GM19397 (cell line): ENCODE measurements at regions not wholly inside any gene's neighbourhood (a gene's known extent, or its start where the extent isn't known, plus 50 kb on each side); places are given as distances from the start of the nearest gene placed in this dataset.

Experiments used
- ATAC-seq: cut with Tn5 transposase; IDR thresholded peaks from one replicate; pipeline ENCODE4 v1.9.1; 2021; ENCODE audit warnings: mild to moderate bottlenecking, moderate library complexity; ENCODE audit not compliant: unreplicated experiment

DNA sequence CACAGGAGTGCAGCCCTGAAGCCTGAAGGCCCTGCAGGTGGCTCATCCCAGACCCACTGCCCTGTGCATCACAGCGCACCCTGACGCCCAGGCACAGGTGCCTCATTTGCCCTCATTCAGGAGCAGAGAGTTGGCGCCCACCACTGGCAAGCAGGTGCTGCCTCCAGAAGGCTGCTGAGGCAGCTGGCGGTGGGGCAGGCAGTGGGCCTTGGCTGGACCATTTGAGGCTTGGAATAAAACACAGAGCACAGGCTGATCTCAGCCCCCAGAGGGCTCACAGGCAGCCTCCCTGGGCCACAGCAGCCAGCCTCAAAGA is 1151.9 kb downstream of the BRD1 start:
- ATAC-seq = no peak

DNA sequence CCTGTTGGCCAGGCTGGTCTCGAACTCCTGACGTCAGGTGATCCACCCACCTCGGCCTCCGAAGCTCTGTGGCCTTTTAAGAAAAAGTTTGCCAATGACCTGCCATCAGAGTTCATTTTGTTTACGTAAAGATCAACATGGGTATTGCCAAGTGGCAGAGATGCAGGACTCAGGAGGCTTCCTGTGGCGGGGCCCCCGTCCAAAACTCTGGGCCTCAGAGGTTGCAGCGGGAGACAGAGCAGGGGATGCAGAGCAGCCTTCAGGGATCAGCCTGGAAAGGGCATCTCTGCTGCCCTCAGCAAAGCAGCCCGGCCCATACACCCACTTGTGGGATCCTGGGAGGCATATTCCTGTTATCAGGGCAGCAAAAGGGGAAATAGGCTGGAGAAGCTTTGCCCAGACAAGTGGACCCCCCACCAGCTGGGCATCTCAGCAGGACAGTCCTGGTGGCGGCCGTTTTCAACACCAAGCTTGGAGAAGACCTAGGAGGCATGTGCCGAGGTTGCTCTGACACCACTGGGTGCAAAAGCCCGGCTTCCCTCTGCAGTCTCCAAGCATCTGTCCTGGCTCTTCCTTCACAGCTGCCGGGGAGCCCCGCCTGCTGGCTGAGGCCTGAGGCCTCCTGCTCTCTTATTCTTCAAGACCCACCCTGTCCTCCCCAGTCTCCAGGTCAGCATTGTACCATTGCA is 1152.4 kb downstream of the BRD1 start:
- no peak for ATAC-seq

- ATAC-seq = no peak
Measured at GRCh38 chr22:48673806-48674500, 1153.7 kb downstream of the BRD1 start.

GRCh38 chr22:48672387-48672786 is 1155.3 kb downstream of the BRD1 start:
- ATAC-seq = no peak

DNA sequence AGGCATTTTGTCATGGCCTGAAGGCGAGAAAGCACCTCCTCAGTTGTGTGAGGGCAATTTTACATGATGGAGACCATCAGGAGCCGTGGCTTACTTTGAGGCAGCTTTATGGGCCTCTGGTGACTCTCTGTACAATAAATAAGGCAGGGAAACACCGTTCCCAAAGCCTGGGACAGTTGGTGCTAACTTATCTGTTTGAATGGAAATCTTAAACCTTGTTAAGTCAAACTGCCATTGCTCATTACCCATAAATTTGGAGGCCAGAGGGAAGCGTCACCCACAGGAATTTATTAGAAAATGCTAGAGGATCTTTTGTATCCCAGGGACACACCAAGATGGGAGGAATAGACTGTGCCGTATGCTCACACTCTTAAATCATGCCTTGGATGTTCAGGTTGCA is 1156.9 kb downstream of the BRD1 start:
- no peak for ATAC-seq

DNA sequence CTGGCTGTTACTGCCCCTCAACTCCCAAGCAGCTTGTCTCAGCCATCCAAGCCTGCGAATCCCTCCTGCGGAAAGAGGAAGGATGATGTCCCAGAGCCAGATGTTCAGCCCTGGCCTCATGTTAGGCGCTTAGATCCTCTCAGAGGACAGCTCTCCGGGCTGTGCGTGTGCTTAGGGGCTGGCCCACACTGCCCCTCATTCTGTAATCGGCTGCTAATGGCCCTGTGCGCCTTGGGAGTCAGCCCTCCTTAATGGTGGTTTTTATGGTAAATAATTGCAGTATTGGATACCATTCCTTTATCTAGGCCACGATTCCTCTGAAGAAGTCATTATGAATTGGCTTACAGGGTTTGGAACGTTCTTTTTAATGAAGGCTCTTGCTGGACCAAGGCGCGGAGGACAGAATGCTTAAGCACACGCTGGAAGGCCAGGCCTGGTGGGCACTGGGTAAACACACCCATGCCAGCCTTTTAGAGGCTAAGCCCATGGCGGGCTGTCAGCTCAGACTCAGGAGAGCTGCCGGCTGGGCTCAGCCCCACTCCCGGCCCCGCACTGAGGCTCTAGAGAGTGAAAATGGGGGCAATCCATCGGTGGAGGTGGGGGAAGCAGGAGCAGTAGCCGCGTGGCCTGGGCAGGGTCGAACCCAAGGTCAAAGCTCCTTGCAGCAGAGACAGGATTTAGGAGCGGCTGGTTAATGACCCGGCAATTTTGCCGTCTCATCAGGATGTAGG is 1157.5 kb downstream of the BRD1 start:
- ATAC-seq = no peak

DNA sequence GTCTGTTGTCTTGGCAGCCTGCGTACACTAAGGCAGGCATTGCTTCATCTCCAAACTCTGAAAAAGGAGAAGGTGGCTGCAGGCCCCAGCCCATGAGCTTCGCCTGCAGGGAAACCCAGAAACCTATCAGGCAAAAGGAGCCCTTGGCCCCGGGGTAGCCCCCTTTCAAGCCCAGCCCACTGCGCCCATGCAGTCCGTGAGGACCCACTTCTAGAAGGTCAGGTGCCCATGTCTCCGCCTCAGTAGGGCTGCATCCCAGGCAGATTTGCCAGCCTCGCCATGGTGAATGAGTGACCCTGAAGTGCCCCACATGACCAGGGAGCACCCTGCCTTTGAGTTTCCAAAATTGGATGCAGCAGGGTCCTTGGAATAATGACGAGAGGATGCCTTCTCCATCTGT is 1158.4 kb downstream of the BRD1 start:
- no peak for ATAC-seq

DNA sequence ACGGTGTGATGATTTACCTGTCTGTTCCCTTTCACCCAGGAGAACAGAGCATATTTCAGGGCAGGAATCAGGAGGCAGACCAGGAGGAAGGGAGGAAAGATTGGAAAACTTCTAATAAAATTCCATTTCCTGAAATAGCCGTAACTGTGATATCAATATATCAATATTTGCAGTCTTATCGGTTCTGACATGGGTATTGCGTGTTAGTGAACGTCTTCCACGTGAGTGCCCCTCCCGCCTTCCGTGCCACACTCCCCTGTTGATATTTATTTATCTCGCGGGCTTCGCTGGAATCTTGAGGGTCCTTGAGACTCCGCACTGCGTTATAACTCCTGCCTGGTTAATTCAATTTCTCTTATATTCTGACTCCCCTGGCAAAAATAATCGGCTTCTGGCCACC is 1160.4 kb downstream of the BRD1 start:
- no peak for ATAC-seq

DNA sequence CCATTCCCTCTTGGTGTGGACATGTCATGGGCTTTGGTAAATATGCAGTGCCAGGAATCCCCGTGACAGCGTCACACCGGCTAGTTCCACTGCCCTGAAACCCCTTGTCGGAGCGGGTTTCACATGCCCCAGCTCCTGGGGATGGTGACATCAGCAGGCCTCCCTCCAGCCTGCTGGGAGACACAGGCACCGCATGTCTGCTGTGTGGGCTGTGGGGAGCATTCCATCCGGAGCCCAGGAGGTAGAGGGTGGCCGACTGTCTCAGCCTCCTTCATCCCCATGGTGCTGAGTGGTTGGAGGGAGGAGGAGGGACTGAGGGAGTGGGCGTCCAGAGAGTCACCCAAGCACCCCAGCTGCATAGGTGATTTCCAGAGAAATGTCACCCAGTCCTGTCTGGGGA is 1161.1 kb downstream of the BRD1 start:
- no peak for ATAC-seq

DNA sequence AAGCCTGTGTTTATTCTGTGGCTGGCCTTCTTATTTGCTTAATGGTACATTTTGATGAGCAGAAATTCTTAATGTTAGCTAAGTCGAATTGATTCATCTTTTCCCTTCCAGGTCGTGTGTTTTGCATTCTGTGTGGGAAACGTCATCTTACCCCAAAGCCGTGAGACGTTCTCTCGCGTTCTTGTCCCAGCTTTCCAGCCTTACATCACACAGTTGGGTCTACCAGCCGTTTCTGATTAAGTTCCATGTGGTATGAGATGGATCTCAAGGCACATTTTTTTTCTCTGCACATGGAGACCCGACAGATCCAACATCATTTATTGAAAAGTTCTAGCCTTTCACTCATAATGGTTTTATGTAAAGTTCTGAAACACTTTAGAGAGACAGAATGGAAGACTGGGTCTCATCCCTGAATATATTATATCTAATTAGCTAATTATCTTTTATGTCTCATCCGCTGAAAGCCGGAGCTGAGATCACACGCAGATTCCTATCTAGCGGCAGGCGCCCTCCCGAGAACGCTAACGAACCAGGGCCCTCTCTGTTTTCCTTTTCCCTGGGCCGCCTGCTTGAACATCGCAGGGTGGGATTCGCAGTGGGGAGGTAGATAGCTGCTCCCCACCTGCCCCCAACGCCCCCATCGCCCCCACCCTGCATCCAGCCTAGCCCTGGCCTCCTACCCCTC is 1162.2 kb downstream of the BRD1 start:
- no peak for ATAC-seq

DNA sequence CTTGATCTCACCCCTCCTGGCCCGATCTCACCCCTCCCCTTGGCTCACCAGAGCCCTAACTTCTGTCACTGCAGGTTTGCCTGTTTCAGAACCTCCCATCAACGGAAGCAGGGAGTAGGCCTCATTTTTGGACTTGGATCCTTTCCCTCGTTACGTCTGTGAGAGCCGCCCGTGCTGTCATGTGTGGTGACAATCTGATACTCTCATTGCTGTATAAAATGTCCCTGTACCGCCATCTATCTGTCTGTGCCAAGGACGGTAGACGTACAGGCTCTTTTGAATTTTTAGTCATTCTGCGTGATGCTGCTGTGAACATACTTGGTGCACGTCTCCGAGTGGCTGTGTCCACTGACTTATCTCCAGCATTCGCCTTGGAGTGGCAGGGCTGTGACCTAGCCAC is 1163.1 kb downstream of the BRD1 start:
- ATAC-seq = no peak

DNA sequence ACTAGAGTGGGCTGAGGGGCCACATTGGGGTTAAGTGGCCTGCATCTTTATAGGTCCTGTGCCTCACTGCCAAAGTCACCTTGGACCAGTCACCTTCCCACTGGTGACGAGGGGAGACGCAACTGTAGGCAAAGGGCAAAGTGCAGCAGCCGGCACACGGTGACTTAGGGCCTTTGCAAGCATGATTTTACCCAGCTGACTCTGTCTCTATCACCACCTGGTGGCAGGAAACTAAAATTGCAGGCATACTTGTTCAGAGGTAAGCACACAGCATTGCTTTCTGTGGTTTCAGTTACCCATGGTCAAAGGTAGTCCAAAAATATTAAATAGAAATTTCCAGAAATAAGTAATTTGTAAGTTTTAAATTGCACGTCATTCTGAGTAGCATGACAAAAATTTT is 1164.4 kb downstream of the BRD1 start:
- ATAC-seq = no peak

DNA sequence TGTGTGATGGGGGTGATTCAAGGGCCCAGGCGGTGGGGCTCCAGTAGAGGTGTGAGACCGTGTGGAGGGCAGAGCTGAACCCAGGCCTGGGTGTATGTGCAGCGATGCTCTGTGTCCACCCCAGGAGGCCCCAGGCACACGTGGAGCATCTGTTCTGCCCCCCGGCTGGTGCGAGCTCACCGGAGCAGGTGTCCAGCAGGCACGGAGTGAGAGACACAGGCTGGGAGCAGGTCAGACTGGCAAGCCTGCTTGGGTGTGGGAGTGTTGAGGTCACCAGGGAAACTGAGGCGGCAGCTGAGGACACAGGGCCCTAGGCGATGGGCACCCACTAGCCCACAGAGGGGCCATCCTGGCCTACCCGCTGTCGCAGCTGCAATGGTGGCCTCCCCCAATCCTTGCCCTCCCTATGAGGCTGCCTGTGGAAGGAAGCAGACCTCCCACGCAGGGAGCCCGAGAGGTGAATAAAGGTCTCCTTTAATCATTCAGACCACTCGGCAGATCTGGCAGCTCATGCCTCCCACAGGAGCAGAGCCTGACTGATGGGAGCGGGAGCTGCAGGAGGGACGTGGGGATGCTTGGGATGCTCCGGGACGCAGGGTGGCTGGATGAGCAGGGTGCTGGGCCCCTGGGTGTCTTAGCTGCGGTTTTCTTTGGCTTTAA is 1165.1 kb downstream of the BRD1 start:
- no peak for ATAC-seq

DNA sequence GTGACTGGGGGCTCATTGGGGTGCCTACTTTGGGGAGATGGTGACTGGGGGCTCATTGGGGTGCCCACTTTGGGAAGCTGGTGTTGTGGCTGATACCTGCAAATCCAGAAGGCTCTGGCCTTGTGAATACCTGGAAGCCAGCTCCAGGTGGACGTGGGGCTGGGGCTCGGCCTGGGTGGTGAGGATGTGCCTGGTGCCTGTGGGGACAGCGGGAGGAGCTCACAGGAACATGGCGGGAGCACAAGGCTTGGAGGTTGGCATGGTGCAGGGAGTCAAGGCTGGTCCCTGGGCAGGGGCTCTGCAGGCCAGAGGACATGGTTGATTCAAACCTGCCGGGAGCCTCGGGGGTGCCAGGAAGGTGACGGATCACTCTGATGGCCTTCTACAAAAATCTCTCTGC is 1165.7 kb downstream of the BRD1 start:
- no peak for ATAC-seq

DNA sequence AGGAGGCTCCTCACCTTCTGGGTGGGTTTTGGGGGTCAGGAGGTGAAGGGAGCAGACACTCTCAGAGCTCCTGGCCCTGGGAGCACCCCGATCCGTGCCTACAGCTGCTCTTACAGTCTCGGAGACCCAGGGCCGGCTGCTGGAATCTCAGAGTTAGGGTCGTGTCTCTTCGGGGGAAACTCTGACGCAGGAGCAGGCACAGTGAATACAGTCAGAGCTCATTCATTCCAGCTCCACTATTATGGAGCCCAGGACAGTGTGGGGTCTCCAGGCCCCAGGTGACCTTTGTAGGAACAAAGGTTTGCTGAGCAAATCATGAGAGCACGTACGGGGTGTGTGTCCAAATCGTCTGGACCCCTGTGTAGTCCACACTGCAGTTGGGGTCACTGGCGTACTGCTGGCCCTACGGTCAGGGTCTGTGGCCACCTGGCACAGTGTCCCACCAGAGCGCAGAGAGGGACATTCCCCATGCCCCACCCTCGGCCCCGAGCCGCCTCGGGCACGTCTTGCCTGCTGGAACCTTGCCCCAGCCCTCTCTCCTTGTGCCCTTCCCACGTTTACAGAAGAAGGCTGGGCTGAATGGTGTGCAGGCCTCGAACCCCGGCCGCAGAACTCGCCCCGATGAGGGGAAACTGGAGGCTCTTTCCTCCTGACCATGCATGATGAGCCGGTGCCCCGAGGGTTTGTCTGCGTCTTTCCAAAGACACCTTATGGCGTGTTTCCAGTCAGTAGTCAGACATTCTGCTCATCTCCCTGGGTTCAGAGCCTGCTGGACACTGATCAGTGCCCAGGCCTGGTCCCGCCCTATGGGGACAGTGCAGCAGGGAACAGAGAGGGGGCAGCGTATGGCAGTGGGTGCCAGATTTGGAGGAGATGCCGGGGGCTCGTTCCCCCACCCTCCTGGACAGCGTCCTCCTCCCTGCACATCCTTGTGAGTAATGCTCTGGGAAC is 1166.6 kb downstream of the BRD1 start:
- ATAC-seq = no peak

- ATAC-seq = no peak
Measured at GRCh38 chr22:48660104-48660789, 1167.4 kb downstream of the BRD1 start.

DNA sequence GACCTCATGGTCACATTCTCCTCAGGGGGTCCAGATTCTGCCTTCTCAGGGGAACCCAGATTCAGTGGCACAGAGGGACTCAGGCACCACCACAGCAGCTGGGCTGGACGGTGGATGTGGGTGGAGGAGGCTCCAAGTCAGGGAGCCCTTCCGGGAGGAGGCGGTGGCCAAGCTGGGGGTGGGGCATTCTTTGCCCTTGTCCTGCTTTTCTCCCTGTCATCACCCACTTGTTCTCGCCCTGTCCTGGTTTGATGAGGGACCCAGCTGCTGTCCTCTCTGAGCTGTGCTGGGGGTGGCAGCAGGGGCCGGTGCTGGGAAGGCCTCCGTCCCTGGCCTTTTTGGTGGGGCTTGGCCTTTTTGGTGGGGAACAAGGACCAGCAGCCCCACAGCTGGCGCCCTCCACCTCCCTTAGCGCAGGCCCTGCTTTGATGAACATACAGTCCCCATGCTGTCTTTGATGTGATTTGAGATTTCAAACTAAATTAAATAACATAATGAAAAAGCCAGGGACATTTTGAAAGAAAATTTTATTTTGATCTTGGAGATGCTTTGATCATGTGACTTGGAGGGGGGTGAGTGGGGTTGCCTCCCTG is 1168.2 kb downstream of the BRD1 start:
- no peak for ATAC-seq

- ATAC-seq = no peak
Measured at GRCh38 chr22:48658871-48659270, 1168.8 kb downstream of the BRD1 start.

GRCh38 chr22:48658246-48658645 is 1169.4 kb downstream of the BRD1 start:
- no peak for ATAC-seq
